SW 1271 (cell line): ENCODE measurements at regions not wholly inside any gene's neighbourhood (a gene's known extent, or its start where the extent isn't known, plus 50 kb on each side); places are given as distances from the start of the nearest gene placed in this dataset.
"Not testable (repeated sequence)": the region's sequence is repeated elsewhere in the genome, so short reads cannot be mapped to it uniquely, and the experiment has no call there.

Experiments used
- DNase-seq, 2 experiments: peaks; one replicate each; lab custom pipeline; 2025; lab: John Stamatoyannopoulos, UW

DNA sequence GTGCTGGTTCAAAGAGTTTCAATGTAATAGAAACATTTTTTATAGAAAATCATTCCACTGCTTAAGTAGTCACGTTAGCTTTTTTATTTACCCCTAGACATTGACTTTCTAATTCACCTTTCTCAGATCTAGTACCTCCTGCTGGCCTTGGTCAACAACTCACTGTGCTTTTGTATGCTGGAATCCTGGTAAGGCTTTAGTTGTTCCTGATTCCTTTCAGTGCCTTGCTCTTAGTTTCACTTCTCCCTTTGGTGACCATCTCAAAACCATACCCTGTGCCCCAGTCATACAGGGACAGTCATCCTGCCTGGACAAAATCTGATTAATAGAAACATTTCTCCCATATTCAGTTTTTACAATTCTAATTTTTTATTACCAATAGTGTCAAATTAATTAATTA, 130.2 kb downstream of the GPR37 start:
- no peak for DNase-seq

DNA sequence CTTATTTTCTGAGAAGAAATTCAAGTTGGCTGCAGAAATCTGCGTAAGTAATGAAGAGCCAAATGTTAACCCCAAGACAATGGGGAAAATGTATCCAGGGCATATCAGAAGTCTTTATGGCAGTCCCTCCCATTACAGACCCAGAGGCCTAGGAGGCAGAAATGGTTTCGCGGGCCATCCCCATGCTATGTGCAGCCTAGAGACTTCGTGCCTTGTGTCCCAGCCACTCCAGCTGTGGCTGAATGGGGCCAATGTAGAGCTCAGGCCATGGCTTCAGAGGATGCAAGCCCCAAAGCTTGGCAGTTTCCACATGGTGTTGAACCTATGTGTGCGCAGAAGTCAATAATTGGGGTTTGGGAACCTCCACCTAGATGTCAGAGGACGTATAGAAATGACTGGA, 131.9 kb downstream of the GPR37 start:
- no peak for DNase-seq

DNA sequence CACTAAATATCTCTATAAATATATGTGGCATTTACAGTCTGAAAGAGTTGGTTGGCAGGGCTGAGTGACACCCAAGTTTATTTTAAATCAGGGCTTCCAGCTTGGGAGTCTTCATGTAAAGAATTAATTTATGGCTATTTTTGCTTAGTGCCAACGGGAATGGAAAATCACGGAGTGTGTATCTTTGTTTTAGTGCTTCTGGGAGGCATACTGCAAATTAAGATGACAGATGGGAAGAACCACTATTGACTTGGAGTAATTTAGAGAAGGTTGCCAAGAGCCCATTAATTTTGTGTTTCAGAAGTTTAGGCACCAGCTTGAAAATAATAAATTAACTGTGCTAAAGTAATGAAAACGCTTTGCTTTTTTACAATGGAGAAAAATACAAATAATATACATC, 135.2 kb downstream of the GPR37 start:
- no peak for DNase-seq

DNA sequence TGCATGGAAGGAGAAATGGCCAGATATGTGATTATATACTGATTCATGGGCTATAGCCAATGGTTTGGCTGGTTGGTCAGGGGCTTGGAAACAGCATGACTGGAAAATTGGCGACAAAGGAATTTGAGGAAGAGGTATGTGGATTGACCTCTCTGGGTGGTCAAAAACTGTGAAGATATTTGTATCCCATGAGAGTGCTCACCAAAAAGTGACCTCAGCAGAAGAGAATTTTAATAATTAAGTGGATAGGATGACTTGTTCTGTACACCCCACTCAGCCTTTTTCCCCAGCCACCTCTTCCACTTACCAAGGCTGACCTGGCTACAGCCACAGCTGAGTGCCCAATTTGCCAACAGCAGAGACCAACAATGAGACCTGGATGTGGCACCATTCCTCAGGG, 146.7 kb downstream of the GPR37 start:
- DNase-seq, result no peak

DNA sequence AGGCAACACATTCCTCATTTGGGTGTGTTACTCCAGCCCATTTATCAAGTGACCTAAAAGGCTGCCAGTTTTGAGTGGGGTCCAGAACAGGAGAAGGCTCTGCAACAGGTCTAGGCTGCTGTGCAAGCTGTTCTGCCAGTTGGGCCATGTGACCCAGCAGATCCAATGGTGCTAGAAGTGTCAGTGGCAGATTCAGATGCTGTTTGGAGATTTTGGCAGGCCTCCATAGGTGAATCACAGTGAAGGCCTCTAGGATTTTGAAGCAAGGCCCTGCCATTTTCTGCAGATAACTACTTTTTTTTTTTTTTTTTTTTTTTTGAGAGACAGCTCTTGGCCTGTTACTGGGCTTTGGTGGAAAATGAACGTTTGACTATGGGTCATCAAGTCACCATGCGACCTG, 147.5 kb downstream of the GPR37 start:
- not testable (repeated sequence) for DNase-seq

DNA sequence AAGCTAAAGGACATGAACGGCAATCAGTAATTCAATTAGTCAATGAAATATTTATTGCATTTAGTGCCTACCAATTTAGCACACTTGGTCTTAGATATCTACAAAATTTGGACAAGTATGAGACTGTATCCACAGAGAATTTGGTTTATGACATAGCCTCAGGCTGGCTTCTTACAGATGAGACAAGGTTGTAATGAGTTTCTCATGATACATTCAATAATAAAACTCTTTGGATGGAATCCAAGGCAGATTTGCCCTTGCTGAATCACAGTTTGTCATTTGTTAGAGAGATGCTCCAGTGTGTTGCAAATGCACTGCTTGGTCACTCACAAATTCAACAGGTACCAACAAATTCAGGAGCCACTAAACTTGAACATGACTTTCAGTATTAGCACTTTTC, 162.5 kb downstream of the GPR37 start:
- DNase-seq, result no peak

DNA sequence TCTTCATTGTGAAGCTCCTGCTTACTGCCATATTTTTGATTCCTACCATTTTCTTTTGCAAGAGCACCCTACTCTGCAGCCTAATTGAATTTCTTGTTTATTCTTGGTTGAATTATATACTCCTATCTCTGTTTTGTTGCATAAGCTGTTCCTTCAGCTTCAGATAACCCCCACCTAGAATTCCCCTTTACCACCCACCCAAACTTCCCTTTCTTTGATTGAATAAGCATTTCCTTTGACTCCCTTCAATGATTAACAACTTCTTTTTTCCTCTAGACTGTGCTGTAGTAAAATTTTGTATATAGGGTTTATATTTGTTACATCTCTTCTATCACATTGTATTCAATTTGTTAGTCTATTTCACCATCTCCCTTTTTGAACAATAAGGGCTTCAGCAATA, 168.1 kb downstream of the GPR37 start:
- no peak for DNase-seq

DNA sequence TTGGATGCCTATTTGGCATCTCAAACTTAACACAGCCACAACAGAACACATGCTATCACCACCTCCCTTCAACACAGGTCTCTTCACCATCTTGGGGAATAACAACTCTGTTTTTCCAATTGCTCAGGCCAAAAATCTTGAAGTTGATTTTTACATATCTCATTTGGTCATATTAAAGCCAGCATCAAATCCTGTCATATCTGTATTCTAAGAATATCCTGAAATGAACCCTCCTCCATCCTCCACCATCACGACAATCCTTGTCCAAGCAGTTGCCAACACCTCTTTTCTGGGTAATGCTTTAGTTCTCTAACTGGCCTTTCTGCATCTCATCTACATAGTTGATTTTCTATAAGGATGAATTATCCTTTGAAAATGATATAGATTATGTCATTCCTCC, 168.7 kb downstream of the GPR37 start:
- no peak for DNase-seq

DNA sequence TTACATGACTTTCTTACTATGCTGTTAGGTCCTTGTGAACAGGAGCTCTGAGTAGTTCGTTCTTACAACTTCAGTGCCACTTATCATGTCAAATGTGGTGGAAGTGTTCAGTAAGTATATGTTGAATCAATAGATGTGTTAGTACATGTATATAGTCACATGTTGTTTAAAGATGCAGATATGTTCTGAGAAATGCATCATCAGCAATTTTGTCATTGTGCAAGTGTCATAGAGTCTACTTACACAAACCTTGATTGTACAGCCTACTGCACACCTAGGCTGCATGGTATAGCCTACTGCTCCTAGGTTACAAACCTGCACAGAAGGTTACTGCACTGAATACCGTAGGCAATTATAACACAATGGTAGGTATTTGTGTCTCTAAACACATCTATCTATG, 174.8 kb downstream of the GPR37 start:
- no peak for DNase-seq

DNA sequence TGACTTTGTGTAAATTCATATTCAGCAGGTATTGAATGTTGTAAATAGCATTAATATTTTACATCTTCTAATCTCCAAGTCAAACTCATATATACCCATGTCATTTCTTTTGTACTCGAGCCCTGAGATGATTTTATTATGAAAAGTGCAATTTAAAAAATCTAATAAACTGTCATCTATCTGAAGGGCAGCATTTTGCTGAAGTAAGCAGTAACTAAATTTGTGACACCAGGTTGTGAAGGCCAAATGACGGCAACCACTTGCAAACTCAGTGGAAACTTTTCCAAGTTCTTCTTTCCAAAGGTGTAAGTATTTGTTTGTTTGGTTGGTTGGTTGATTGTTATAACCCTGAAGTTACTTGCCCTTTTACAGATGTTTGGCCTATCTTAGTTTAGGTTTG, 188.3 kb downstream of the GPR37 start:
- no peak for DNase-seq

DNA sequence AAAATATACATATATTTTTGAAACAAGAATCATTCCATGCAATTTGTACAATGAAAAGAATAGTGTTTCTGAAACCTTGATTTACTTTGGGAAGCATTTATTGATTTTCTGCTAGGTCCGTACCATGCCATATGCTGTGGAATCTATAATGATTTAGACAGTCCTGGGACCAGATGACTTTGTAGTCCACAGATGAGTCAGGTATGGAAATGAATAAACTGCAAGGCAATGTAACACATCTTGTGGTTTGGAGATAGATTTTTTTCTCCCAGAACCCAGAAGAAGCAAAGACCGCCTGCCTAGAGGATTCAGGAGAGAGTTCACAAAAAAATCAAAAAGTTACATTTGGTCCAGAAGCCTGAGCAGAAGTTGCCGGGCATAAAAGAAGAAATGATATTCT, 190.4 kb downstream of the GPR37 start:
- no peak for DNase-seq

DNA sequence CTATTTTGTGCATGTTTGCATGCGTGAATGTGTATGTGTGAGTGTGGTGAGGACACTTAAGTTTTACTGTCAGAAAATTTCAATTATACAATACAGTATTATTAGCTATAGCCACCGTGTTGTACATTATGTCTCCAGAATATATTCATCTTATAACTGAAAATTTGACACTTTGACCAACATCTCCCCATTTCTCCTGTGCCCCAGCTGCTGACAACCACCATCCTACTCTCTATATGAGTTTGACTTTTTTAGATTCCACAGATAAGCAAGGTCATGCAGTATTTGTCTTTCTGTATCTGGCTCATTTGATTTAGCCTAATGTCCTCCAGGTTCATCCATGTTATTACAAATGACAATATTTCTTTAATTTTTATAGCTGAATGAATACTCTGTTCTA, 195.0 kb downstream of the GPR37 start:
- DNase-seq, result no peak

DNA sequence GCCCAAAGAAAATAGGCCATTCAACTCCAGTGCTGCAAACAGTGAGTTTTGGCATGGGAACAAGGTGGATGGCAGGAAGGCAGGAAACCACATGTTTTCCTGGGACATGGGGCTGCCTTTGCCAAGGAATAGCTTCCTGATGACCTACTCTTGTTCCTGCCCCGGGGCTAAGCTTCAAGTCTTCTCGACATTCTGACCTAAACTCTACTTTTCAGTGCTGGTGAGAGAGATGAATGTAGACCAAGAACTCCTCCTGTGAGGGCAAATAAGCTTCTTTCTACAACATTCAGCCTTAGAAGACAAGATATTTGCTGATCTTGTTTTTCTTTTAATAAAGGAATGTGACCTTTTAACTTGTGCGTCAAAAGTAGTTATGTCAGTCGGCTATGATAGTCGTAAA, 199.0 kb downstream of the GPR37 start:
- no peak for DNase-seq

DNA sequence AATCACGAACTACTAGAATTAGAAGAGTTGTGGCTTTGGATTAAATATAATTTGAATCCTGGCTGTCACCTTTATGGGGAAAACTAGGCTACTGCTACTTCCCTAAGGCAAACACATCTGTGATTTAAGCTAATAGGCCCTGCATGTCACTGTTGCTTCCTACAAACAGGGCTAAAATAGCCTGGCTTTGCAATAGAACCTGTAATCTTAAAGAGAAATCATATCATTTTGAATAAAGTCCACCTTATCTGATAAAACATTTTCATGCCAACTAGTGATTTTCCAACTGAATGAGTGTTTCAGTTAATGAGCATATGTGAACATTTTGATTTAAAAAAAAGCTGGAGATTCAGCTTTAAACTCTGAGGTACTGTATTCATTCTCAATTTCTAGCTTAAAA, 208.0 kb downstream of the GPR37 start:
- no peak for DNase-seq

DNA sequence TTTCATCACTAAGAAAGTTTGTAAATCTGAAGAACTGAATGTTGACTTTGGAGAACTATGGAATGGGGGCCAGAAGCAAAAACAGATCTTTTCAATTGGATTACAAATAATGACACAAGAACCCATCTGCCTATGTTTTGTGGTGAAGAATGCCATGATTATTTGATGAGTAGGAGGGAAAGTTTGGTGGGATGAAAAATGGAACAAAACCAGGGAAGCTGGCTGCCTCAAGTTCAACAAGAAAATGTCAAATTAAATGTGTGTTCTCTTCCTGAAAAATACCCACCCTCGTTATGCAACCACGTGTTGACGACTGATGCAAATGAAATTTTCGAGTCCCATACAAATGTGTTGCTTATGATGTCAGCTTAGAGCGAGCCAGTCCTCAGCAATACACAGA, 208.5 kb downstream of the GPR37 start:
- DNase-seq, result no peak

DNA sequence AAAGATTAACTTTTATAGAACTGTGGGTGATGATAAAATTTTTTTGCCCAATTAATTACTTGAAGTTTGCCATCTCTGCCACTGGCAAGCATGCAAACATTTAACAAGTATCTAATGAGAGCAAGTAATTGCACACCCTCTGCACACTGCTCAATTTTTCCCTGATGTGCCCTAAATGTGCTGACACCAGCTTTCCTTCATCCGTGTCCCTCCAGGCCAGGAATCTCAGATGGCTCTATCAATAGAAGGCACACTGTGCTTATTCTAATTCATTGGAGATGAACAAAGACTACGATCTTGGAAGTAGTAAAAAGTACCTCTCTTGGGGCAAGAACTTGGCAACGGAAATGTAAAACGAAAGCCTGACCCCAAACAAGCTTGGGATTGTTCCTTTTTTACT, 212.1 kb downstream of the GPR37 start:
- DNase-seq, result no peak

DNA sequence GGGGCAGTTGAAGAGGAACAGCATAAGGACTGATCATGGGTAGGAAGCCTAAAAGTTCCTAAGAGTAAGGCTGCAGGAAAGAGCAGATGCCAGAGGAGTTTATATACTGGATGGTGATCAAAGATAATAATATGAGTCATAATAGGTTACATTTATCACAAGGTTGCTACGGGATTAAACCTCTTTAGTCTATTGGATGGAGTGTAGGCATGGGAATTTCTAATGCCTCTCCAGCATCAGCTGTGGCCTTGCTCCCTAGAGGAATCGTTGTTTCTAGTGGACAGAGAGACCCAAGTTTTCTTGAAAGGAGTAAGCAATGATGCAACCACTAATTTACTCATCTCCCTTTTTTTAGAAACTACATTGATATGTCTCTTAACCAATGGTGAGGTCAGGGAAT, 213.4 kb downstream of the GPR37 start:
- no peak for DNase-seq

DNA sequence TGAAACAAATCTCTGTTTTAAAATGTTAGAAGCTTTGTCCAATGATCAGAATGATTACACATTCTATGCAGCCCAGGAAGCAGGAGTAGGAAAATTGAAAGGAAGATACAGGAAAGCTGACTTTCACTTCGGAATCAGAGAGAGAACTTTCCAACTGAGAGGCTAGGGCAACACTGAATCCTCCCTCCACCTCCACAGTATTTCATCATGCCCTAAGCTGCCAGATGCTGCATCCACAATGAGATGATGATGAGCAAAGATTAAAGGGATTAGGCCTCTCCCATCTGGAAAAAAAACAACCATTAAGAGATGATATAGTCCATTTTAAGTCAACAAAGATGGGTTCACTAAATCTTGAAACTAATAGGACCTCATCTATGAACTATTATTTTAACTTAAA, 215.6 kb downstream of the GPR37 start:
- DNase-seq, result no peak

DNA sequence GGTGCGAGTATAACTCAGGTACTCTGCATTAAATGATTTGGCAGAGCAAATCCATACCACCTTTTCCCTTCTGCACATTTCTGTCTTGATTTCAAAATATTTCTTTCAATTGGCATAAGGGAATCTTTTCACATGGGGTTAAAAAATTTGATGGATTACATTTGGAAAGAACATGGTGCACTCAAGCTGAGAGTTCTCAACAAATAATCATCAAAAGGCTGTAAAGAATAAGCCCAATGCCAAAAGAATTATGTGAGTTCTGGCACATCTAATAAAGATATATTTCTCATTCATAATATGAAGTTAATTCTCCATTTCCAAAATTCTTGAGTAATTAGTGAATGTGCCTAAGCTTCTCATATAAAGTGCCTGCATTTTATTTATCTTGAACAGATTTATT, 223.1 kb downstream of the GPR37 start:
- no peak for DNase-seq

DNA sequence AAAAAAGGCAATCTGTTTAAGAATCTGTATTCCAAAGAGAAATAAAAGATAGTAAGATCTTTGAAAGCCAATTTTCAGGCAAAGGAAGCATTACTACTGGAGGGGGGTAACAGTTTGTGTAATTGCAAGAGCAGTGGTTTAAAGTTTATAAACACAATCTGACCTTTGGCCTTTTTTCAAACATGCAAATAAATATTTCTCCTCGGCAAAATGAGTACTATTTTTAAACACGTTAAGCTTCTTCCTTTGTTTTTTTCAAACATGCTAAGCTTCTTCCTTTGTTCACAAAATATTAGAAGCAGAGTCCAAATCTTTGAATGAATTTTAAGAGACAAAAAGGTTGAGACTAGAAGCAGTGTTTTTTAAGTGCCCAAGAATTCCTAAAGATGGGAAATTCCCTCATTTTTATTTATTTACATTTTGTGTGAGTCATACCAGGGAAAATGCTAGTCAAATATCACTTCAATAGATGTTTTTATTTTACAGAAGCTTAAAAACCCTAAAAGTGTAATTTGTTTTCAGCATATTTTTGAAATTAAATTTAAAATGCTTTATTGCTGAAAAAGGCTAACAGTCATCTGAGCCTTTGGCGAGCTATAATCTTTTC, 229.3 kb downstream of the GPR37 start:
- DNase-seq, result no peak

DNA sequence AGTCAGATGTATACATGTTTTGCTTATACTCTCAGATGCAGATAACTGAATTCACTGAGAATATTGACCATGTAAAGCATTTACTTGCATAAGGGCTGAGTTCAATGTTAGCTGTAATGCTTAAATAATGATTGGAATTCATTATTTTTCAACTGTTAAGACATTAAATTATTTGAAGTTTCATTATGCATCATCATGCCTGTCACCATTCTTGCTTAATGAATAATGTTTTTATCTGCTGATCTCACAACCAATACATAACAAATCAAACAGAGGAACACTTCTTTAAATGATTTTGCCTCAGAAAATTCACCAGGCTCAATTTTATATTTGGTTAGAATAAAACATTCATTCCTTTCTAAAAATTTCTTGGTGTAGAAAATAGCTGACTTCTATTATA, 233.4 kb downstream of the GPR37 start:
- no peak for DNase-seq

DNA sequence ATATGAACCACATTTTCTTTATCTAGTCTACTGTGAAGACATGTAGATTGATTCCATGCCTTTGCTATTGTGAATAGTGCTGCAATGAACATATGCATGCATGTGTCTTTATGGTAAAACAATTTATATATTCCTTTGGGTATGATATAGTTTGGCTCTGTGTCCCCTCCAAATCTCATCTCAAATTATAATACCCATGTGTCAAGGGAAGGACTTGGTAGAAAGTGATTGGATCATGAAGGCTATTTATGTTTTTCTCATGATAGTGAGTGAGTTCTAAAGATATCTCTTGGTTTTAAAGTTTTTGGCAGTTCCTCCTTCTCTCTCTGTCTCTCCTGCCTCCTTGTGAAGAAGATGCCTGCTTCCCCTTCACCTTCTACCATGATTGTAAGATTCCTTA, 248.7 kb downstream of the GPR37 start:
- no peak for DNase-seq

DNA sequence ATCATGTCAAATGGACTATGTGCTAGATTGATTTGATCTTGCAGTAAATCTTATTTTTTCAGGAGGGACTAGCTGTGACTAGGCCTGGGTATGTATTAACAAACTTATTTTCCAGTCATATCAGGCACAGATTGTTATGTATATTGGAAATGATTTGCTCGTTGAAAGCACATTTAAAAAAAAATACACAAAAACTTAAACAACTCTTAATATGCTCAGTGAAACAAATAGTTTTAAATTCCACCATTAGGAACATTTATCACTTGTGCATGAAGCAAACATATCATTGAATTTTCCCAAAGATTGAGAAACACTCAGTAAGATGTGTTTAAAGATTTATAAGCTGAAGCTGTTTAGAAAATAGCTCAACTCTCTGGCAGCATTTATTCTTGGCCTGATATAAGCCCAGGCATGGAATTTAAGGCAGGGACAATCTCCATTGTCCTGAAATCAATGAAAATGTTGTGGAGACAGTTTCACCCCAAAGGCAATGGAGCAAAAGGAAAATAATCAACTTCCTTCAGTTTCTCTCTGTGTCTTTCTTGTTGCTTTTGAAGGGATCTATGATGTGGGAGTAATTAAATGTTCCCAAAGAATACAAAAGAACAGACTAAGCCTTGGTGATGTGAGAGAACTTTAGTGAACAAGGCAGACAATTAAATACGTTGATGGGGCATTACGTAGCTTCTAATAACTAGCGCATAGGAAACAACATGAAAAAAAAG, 250.3 kb downstream of the GPR37 start:
- DNase-seq, result no peak

DNA sequence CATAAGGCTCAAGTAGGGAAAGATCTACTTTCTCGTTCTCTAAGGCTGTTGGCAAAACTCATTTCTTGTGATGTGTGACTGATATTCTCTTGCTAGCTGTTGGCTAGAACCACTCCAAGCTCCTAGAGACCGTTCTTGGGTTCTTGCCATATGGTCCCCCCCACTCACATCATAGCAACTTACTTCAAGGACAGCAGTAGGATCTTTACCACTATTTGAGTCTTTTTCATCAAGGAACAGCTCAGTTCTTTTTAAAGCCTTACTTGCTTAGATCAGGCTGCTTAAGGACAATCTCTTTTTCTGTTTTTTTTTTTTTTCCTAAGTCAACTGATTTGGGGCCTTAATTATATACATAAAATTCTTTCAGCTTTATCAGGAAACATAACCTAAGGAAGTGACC, 251.1 kb downstream of the GPR37 start:
- DNase-seq, result no peak
